Erythroblast (primary cell): ENCODE measurements at regions not wholly inside any gene's neighbourhood (a gene's known extent, or its start where the extent isn't known, plus 50 kb on each side); places are given as distances from the start of the nearest gene placed in this dataset.

Experiments
- GATA1 ChIP-seq: IDR thresholded peaks from 2 replicates; pipeline ENCODE4 v1.6.1; 2011; ENCODE audit warnings: low read depth, mild to moderate bottlenecking, control low read depth, low read length, moderate library complexity
- POLR2A ChIP-seq: IDR thresholded peaks from 2 replicates; pipeline ENCODE4 v1.6.1; 2011; ENCODE audit warnings: mild to moderate bottlenecking, low read length

DNA sequence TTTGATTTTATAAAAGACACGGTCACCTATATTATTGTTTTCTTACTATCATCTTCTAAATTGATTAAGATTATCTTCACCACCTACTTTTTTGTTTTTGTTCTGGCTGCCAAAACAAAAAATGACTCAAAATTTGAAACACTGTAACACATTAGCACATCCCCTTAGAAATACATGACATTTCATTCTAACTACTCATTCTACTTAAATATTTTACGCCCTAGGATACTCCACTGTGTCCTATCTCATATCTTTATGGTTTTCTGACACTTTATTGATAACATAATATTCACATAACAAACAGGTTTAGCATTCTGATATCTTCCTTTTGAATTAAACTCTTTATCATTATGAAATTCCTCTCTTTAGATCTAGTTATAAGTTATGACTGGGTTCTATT lies 656.2 kb downstream of the GBE1 start:
- TF ChIP-seq POLR2A (no peak), GATA1 (no peak)
